ENCODE measurements at regions not wholly inside any gene's neighbourhood (a gene's known extent, or its start where the extent isn't known, plus 50 kb on each side); places are given as distances from the start of the nearest gene placed in this dataset.

DNA sequence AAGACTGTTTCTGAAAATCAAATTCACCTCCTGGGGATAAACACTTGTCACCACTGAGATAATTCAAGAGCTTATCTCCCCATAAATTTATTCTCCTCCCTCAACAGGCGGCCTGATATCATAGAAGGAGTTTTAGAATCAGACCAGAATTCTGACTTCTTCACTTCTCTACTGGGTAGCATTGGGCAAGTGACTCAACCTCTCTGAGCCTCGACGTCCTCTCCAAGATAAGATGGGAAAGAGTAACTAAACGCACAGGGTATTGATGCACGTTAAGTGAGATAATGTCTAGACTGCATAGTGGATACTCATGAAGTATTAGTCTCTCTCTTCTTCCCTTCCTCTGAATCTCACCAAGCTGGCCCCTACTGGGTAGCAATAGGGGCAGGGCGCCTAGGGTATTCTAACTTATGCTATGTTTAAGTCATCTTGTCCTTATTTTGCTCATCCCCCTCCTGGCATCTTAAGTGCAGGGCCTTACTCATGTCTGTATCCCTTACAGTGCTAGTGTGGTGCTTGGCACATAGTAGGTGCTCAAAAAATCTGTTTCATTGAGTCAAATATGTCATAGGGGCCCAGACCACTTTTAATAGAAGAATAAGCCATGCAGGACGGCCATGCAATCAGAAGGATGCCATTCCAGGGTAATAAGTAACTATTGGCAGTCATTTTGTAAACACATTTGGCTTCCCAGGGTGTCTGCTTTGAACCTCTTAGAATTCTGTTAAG, 476.4 kb upstream of the CCL2 start:
- no peak for DNase-seq (ENCODE audit: low spot score)

DNA sequence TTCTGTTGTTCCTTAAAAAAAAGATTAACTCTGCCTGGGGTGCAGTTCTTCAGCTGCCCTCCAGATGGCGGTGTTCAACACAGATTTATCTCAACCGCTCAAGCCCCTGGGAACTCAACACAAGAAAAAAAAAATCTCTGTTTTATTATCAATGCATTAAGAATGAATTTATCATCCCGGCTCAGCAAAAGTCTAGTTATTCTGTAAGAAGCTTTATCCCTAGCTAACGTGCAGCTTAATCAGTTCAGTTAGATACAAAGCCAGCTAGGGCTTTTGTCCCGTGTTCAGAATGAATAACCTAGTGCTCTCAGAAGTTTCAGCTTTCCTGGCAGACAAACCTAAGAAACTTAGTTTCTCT, 475.9 kb upstream of the CCL2 start:
- DNase-seq (ENCODE audit: low spot score) = peak; percentile 26

DNA sequence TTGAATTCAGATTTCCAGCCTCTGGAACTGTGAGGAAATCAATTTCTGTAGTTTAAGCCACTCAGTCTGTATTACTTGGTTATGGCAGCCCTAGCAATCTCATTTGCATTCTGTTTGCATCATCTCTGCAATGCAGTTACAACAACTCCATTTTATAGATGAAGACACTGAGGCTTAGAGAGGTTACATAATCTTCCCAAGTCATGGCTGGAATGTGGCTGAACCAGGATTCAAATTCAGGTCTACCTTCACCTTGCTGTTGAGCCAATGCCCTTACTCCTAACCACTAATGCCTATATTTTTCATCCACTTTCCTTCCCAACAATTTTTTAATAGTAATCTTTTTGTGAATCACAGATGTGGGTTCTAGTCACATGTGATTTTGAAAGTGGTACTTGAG, 469.8 kb upstream of the CCL2 start:
- DNase-seq (ENCODE audit: low spot score) = no peak

DNA sequence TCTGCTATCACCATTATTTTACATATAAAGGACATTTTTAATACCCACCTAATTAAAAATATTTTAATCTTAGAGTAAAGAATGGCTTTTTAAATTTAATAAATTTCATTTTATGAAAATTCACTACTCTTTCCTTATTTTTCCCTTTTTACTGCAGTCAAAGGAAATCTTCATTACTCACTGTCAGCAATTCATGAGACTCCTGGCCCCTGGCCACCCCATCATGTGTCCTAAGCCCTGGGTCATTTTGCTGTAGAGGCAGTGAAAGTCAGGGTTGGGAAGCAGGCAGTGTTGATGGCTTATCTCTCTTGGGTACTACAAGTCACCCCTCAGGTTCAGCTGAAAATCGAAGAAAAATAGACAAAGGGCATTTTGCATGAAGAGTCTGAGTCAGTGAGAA, 468.6 kb upstream of the CCL2 start:
- DNase-seq (ENCODE audit: low spot score) = no peak

DNA sequence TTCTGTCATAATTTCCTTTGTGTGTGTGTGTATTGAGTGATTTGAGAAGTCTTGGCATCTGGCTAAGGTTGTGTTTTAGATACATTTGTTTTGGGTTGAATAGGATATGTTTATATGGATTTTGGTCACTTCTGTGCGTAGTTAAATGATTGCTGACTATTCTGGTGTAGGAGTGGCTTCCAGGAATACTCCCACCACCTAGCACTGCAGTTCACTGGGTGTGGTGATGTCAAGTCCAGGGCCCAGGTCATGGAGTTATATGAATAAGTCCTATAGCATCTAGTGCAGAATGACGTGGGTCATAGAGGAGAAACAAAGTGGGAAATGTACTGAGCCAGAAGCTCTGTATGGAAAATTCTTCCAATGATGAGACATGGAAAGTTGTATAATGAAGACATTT, 465.4 kb upstream of the CCL2 start:
- no peak for DNase-seq (ENCODE audit: low spot score)

DNA sequence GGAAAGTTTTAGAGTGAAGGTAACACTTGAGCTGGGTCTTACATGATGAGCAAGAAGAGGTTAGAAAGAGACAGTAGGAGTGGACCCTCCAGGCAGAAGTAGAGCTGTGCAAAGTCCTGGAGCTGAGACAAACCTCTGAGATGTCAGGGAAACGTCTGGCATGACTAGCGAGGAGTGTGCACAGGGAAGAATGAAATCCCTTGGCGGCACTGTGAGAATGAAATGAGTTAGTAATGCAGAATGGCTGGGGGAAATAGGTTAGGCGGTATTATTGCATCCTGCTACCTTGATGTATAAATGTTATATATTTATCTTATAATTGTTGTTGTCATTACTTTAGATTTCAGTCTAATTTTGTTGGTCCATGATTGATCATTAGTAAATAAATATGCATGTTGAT, 457.9 kb upstream of the CCL2 start:
- DNase-seq (ENCODE audit: low spot score) = no peak

DNA sequence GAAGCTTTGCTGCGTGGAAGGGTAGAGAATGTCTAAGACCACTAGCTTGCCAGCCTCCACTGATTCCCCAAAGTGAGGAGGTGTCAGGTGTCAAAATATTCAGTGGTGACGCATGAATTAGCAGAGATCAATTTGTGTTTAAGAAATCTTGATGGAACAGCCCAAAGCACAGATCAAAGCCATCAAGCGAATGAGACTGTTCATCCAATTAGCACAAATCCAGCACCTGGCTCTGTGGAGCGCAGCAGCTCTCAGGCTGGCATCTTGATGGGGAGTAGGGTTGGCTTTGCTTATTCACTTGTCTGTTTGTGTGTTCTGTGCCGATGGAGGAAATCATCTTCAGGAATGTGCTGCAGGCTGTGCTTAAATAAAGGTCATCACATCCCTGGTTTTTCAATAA, 456.8 kb upstream of the CCL2 start:
- no peak for DNase-seq (ENCODE audit: low spot score)

DNA sequence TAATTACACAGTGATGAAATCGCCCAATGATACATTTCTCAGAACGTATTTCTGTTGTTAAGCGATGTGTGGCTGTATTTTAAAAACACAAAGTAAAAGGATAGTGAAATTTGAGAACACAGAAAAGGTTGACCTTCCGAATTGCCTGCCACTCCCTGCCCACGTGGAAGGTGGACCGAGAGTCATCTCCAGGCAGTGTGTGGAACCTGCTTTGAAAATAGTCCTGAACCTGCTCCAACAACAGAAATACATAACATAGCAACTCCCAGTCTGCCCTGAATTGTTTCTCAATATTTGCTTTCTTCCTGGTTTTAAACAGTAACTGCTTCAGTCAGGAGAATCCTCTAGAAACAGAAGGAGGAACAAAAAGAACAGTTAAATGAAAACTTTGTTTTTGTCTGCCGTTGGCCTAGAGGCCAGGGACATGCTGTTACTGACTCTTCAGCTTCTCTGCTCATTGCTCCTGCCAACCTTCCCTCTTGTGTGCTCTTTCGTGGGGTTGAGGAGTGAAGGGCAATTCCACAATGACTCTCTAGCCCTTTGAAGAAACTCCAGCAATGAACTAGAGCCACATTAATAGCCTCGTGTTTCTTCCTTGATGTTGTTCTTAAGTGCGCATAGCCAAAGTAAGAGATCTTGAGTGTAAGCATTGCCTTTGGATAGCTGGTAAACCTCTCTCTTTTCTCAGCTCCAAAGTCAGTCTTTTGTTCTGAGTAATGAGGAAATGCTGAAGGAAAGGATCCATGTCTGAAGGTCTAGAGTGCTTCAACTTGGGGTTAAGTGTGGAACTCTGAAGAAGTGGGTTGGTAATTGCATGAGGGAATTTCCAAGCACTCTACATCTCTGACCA, 452.5 kb upstream of the CCL2 start:
- no peak for DNase-seq (ENCODE audit: low spot score)

DNA sequence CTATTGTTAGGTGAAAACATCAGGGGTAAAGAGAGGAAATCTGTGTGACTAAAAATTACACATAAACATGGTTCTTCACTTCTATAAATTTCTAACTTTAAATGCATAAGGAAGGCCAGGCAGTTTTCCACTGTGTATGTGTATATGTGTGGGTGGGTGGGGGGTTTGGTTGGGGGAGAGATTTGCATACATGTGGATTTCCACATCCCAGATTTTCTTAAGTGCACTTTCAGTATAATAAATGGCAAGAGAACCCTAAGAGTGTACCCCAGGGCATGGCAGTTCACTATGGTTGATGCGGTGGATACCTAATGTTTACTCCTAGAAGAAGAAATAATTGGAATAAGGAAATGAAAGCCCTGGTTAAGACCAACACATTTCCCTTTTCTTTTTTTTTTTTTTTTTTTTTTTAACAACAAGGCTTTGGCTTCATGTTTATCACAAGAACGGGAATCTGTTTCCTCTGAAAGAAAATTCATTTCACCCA, 451.8 kb upstream of the CCL2 start:
- DNase-seq (ENCODE audit: low spot score) = no peak

DNA sequence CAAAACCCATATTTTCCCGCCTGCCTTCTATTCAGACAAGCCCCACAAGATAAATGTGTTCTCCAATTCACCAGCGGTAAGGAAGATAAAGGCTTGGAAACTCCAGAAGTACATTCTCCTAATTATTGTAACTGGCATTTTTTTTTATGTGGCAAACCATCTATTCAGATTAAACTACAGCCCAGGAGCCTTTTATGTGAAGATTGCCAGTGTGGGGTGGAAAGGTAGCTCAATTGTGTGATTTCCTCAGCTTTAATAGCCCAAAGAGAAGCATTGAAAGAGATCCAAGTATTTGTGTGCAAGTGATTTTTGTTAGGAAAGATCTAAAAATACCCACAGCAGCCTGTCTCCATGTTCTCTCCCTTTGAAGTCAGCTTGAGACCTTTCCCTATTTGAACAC, 451.4 kb upstream of the CCL2 start:
- no peak for DNase-seq (ENCODE audit: low spot score)

DNA sequence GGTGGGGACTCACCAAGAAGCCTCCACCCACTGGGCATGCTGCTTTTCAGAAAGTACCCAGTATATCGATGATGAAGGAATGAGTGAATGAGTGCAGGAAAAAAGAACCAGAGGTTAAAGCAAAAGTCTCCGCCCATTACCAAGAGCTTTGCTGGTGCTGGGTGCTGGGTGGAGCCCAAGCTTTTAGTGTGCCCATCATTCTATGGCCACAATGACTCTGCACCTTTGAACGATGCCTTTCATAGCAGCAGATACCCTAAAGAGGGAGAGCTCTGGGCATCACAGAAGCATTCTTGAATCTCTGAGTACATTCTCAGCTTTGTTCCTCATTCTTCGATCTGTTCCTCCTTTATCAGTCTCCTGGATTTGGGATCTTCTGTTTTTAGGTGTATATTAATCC, 450.7 kb upstream of the CCL2 start:
- DNase-seq (ENCODE audit: low spot score) = no peak

DNA sequence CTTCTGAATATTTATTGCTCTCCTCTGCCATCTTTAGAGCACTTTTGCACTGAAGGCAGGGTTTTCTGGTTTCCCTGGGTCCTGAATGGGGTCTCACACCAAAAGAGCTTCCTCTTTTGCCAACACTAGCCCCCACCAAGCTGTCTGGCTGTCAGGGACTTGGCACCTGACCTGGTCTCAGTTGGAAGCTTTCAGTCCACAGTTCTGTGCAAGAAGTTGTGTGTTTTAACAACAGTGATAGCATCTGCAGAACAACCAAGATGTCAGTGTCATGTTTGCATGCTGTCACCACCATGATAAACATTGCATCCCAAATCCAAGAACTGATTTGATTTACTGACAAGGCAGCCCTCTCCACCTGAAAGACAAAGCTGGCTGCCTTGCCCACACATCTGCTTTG, 448.5 kb upstream of the CCL2 start:
- no peak for DNase-seq (ENCODE audit: low spot score)

DNA sequence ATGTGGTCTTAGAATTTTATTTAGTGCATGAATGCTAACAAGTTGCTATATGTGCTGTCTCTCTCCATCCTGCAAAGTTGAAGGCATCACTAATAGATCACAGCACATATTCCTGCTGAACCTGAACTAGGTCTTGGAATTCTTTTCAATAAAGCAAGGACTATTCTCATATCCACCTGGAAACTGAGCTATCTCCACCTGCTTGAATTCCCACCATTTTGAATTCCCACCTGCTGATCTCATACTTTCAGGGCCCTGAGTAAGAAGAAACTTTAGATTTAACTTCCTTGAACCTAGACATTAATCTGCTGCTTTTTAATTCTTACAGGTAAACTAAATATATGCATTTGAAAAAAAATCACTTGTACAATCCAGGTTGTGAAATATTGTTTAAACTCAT, 445.3 kb upstream of the CCL2 start:
- DNase-seq (ENCODE audit: low spot score) = no peak

DNA sequence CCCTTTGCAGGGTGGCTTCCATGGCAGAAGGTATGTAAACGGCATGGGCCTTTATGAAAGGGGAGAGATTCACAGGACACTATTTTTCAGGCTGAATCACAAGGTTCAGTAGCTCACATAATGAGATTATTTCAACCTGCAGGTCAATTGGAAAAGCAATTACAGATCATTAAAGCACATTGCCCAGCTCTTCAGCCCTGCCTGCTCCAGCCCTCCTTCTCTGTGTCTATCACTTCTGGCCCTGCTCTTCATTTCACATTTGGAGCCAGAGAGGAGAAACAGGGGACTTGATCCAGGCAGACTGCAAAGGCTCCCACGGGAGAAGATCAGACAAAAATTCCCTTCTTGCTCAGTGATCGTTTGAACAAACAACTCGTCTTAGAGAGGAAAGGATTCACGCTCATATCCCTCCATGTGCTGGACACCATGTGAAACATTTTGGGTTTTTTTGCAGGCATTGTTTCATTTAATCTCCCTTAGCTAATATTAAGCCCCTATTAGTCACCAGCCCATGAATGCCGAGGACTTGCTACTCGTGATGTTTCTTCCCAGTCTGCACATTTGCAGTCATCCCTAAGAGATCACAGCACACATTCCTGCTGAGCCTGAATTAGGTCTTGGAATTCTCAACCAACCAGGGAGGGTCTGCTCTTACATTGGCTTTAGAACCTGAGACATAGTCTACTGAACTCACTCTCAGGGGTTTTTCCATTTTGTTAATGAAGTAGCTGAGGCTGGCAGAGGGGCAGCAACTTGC, 443.9 kb upstream of the CCL2 start:
- DNase-seq (ENCODE audit: low spot score) = no peak

DNA sequence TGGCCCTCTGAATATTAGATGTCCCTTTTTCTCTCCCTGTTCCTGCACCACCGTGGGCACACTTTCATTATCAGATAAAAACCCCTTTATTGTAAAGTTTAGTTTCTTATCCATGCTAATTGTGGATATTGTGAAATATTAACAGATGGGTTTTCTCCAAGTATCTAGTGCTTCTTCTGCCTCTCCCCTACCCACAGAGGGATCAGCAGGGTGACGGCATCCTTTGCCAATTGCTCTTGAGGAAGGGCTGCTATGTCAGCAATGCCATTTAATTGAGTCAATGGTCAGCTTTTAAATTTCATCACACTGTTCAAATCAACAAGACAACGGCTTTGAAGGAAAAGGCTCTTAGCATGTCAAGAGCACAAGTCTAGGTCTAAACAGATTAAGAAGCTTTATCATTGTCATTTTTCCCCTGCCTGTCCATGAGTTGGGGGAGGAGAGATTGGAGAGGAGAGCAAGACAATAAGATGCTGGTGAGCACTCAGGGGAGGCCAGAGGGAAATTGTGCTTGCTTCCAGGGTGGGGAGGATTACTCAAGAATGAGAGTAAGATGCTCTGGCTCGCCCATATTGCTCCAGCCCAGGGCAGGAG, 443.0 kb upstream of the CCL2 start:
- DNase-seq (ENCODE audit: low spot score) = no peak

DNA sequence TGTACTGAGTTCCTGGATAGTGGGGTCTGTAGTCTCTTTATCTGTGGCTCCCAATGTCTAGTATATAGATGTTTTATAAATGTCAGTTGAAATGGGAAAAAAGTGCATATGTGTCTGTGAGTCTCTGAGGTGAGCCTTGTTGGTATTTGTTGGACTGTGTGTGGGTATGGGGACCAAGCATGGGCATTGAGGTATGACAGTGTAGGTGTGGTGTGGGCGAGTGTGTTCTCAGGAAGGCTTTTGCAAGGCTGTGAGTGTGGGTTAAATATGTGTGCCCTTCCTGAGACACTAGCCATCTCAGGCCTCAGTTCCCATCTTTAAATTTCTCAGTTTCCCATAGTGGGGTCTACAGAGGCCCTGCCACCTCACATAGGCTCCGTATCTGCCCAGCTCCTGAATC, 440.2 kb upstream of the CCL2 start:
- DNase-seq (ENCODE audit: low spot score) = no peak

DNA sequence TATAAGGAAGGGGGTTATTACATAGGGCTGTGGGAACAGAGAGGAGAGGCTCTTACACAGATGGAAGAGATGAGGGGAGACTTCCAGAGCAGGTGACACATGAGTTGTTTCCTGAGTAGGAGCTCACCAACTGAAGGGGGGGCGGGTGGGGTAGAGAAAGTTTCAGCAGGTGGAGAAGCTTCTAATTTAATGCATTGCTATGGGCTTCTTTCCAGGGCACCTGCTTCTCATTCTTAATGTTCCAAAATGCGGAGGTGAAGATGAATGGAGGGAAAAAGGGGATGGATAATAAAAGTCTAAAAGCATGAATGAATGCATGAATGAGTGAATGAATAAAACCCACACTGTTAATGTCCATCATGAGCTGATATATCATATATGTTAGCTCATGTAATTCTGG, 439.0 kb upstream of the CCL2 start:
- no peak for DNase-seq (ENCODE audit: low spot score)

DNA sequence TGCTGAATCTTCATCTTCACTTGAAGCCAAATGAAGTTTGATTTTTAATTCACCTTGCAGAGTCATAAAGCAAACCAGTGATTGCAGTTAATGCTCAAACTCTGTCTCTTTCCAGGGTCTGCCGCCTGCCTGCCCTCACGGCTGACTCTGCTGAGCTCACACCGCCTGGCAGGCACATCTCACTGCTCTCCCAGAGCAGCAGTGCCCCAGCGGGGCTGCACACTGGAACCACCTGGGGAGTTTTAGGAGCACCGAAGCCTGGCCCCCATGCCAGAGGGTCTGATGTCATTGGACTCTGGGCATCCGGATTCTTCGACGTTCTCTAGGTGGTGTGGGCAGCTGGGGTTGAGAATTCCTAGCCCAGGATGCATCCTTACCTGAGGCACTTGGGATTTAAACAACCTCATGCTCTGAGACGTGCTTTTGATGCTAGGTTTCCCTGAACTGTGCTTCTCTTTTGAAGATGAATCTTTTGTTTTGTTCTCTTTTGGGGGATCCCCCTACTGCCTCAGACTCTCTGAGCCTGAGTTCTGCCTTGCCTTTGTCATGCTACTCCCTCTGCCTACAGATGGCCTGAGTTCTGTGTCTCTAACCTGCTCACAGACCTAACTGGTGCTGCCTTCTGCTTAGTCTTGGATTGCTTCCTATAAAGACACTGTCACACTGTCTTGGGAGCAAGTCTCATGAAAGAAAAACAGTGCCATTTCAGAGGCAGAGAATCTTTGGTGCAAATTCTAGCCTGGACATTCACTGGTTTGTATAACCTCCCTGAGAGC, 438.1 kb upstream of the CCL2 start:
- DNase-seq (ENCODE audit: low spot score) = no peak

DNA sequence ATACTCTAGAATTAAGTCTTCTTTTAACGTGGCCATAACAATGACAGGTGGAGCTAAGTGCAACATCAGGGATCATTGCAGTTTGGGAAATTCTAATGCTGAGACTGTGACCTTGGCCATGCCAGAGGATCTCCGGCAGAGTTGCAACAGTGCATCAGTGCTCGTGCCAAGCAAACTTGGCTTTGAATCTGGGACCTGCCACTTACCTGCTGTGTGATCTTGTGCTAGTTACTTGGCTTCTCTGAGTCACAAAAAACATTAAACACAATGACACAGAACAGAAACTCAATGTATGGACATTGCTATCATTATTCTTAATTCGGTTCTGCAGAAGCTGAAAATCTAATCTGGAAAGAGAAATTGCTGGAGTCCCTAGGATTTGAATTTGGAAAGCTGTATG, 435.5 kb upstream of the CCL2 start:
- no peak for DNase-seq (ENCODE audit: low spot score)

DNA sequence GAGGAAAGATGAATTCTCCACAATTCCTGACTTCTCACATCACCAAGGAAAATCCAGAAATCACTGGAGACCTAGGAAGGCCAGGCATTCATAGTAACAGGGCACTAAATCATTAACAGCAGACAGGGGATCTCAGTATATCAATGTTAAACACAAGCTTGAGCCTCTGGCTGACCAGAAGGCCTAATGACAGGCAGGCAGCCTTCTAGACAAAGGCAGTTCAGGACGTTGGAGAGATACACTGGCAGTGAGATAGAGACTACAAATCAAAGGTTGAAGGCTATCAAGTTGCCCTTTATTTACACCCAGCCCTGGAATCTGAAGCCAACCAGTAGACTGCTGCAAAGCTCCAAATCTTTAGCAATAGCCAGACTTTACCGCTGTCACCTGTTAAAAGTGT, 422.8 kb upstream of the CCL2 start:
- no peak for DNase-seq (ENCODE audit: low spot score)

DNA sequence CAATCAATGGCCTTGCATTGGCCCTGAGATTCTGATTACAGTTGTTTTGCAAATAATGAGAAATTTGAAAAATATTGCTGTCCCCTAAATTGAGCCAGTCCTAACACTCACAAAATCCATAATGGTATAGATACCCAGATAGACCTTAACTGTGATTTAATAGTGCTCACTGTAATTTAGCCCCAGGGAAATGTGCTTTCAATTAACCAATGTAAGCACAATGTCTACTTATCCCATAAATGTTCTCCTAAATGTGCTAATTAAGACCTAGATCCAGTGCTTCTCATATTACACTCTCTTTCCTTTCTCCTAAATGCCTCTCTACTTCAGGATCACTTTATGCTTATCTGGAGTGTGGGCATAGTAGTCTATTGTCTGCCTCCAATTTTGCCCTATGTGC, 417.8 kb upstream of the CCL2 start:
- DNase-seq (ENCODE audit: low spot score) = no peak

DNA sequence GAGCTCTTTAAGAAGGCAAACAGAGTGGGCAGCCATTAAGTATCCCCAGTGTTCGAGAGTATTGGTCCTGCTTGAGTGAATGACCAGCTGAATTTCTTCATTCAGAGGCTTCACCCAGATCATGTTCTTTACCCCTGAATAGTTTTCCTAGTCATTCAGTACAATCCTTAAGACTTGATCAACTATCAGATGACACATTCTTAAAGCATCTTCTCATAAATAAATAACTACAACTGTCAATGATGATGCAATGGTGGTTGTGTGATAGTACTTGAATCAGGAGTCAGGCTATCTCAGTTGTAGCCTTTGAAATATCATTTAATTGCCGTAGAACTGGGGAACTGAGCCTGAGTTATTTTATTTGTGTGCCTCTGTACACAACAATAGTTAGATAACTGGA, 416.8 kb upstream of the CCL2 start:
- DNase-seq (ENCODE audit: low spot score) = no peak
